GM13977 (cell line): ENCODE measurements at regions not wholly inside any gene's neighbourhood (a gene's known extent, or its start where the extent isn't known, plus 50 kb on each side); places are given as distances from the start of the nearest gene placed in this dataset.

Experiments
- DNase-seq: peaks from one replicate; pipeline ENCODE4 v3.0.0; 2012; ENCODE audit warnings: low spot score
- CTCF ChIP-seq: IDR thresholded peaks from 2 replicates; pipeline ENCODE4 v1.5.1; 2012; ENCODE audit warnings: mild to moderate bottlenecking, control low read depth; ENCODE audit not compliant: insufficient read depth; ENCODE audit errors: extremely low read depth, missing control alignments
- in situ Hi-C: fragments of 300-500 bp; cut with MboI; formaldehyde crosslinking; loops from one replicate; pipeline ENCODE4 v1.12.0; 2022; ENCODE audit warnings: low sequenced_read_pairs, low pct_unique_long_range_greater_than_20kb, mixed read lengths, inconsistent platforms; ENCODE audit not compliant: unreplicated experiment

GRCh38 chr10:29788113-29788512 lies 153.3 kb upstream of the SVIL start:
- in situ Hi-C loops = no loop called here
- DNase-seq = no peak
- no peak for TF ChIP-seq CTCF

GRCh38 chr10:29785701-29786100 lies 150.9 kb upstream of the SVIL start:
- in situ Hi-C loops = no loop called here
- no peak for DNase-seq
- no peak for TF ChIP-seq CTCF

DNA sequence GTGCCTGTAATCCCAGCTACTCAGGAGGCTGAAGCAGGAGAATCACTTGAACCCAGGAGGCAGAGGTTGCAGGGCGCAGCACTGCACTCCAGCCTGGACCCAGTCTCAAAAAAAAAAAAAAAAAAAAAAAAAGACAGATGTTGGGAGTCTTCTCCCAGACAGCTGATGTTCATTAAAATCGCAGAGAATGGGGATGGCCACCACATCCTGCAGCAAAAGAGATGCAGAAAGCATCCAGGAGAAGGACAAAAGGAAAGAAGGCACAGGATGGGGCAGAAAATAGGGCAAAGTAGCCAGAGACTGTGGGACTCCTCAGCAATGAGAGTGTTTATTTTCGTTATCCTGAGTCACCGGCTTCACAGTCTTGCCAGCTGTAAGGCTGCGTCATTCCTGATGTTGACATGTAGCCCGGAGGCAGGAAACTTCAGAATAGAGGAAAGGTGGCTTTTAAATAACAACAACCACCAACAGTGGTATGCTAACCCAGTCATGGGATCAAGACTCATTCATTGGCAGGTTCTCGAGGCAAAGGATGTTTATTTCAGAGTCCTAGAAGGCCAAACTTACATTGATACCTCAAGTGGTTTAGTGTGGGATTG lies 149.5 kb upstream of the SVIL start:
- TF ChIP-seq CTCF = no peak
- DNase-seq = no peak
- in situ Hi-C loops = no loop called here

DNA sequence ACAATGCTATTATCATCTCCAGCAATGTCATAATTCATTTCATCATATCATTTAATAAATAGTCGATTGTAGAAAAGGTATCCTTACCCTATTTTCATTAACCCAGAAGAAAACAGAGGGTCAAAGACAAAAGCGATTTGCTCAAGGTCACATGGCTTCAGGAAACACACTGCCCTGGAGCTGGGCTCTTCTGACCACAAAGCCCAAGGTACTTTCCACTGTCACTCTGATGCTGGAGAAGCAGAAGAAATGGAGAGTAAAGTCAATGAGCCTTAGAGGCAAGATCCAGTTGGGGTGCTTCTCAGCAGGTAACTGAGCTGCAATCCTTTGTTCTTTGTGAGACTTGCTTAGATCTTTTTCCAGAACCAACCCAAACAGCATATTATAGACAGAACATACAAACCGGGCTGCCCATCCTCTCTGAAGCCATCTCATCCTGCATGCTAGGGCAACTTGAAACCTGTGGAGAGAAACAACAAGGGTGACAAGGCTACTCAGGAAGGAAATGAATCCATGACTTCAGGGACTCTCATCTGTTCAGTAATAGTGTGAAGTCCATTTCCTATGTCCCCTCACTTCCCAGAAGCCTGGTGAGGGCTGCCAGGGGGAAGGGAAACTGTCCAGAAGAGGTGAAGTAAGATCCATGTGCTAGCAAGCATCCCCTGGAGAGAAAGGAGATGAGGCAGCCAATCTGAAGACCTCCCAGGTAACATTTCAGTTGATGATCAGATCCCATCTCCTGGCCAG lies 148.6 kb upstream of the SVIL start:
- TF ChIP-seq CTCF = no peak
- in situ Hi-C loops = no loop called here
- DNase-seq = no peak

- TF ChIP-seq CTCF = no peak
- in situ Hi-C loops = no loop called here
Observed at GRCh38 chr10:29780639-29781038, 145.9 kb upstream of the SVIL start.

GRCh38 chr10:29780096-29780495 lies 145.3 kb upstream of the SVIL start:
- in situ Hi-C loops = no loop called here
- TF ChIP-seq CTCF = no peak
- DNase-seq = no peak

More at GRCh38 chr10:29780639-29781038, 145.9 kb upstream of the SVIL start:
- DNase-seq = no peak
